Ammon's horn (tissue), 1 donor: ENCODE measurements at regions not wholly inside any gene's neighbourhood (a gene's known extent, or its start where the extent isn't known, plus 50 kb on each side); places are given as distances from the start of the nearest gene placed in this dataset.
A peak's percentile ranks its signal among the peaks of the same experiment; 100 is the strongest.

Experiments
- DNase-seq: peaks from one replicate; pipeline ENCODE4 v3.0.0-alpha.2; 2016; ENCODE audit warnings: low spot score

DNA sequence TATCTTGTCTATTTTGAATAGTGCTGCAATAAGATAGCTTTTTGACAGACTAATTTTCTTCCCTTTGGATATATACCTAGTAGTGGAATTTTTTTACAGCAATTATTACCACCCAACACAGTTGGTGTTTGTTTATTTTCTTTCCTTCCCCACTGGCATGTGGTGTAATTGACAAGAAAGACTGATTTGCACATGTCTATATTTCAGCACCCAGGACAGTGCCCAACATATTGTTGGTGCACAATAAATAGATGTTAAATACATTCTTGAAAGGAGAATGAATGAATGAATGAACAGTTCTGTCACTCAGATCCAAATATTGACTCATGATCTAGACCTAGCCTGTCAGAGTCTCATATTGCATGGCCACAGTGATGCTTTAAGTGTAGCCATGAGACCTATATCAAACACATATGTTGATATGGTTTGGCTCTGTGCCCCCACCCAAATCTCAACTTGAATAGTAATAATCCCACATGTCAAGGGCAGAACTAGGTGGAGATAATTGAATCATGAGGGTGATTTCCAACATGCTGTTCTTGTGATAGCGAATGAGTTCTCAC lies 538.2 kb downstream of the NYAP2 start:
- no peak for DNase-seq

DNA sequence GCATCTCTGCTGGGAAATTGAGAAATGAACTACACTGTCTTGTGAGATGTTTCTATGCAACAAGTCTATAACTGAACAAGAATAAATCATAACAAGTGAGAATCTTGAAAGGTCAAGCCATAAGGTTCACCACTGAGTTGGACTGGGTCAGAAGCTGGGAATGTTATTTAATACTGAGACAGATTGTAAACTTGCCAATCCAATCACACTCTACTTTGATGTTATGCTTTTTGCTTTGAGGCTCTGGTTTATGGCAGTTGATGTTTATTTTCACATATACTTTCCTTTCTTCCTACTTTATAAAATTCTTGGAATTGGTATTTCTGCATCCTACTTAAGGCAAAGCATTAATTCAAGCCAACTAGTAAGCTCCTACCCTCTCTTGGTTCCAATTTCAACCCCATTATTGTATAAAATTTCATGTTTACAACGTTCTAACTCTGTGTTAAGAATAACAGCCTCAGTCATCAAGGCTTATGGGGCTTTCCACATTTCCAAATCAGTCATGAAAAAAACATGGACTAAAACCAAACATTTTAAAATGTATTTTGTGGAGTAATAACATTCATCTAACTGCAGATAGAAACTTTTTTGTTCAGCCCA lies 533.4 kb downstream of the NYAP2 start:
- DNase-seq, result no peak

DNA sequence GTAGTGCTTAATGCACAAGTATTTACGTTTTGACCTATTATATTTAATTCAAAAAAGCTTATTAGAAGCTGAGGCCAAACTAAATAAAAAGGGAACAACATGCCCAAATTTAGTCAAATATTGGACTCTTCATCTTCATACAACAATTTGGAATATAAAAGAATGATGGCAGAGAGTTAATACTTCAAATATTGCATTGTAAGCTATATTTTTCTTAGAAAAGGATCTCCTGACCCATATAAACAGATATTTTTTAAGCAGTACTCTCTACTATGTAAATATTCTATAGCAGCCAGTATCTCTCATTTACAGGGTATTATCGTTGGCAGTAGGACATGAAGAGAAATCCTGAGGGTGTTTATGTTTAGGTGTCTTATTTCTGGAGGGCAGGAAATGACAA lies 531.2 kb downstream of the NYAP2 start:
- DNase-seq, result no peak

DNA sequence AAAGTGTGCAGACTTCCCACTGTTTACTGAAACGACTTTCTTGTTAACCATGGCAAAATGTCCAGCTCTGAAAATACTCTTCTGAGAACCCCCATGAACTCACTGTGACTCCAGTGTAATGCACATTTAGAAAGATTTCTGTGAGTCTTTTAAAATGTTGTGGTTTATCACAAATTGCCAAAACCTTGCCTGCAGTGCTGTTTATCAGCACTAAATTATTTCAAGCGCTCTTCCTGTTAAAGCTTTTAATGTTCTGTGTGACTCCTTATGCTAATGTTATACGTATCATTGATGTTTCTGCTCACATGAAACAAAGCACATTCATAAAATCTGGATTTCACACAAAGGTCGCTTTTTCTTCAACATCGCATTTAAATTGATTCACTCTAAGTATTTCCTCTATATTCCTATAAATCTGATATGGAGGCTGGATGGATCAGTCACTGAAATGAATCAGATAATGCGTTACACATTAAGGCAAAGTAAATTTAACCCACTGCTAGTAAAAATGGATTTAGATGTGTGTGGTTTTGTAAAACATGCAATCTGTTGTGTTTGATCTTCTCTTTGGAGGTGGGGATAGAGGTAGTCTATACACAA lies 521.2 kb downstream of the NYAP2 start:
- no peak for DNase-seq

DNA sequence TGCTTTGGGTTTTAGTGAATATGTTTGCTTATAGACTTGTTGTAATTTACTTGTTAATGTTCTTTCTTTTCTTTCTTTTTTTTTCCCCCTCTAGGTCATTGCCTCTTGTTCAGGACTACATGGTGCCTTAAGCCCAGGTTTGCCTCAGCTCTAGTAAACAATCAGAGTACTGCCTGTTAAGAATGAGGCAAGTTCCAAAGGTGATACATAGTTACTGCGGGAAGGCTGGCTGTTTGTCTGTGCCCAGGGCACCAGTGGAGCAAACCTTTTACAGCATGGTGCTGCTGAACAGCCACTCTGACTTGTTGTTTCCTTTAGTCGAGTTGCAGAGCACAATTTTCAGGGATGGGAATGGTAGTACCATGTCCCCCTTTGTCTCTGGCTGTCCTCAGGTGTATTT lies 517.2 kb downstream of the NYAP2 start:
- DNase-seq, result no peak

DNA sequence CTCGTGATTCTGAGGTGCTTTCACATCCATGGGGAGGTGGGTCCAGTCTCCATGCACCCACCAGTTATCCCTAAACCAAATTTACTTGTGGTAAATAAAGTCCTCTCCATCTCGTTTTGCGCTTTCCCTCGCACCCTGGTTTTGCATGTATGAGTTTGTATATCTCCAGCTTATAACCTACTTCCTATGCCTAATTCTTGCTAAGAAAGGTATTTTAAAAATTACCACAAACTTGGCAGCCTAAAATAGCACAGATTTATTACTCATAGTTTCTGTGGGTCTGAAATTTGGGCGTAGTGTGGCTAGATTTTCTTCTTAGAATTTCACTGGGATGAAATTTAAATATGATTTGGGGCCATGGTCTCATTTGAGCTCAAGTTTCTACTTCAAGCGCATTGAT lies 511.5 kb downstream of the NYAP2 start:
- no peak for DNase-seq

DNA sequence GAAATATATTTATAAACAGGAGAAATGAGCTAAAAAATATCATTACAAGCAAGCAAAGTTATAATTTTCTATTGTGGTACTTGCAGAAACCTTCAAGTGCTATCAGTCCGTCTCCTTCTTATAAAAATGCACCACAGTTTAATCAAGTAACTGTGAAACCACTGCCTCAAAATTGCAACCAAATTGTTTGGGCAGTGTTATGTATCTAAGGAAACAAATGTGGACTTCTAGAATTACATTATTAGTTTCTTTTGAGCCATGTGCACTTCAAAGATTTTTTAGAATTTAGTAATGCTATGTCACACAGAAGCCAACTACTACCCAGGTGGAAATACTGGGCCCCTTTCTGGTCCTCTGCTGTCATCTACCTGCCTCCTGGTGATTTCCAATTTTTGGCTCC lies 495.6 kb downstream of the NYAP2 start:
- DNase-seq, result no peak

DNA sequence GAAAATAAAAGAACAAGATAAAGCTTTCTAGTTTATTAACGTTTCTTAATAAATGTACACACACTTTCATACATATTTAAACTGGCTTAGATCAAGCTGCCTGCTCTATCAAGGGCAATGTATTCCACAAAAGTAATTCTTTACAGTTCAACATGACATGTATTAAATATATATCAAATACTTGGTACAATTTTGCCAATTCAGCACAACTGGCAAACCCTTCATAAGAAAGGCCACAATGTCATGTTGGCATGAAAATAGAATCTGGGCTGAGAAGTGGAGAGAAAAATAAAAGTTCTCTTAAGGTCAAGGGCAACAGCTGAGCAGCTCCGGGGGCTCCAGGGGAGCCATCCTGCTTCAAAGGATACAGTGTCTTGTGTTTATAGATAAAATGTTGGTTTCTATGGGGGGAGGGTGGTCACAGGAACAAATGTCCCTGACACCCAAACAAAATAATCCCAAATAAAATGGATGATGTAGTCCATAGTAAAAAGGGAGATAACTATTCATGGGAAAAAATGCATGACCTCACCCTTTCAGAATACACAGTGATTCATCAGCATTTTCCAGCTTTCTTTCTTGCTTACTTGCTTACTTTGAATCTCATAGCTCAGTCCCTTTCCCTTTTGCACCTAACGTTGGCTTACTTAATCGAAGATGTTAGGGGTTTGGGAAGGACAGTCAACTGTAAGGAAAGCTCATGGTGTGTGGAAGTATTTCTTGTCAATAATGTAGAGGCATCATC lies 494.9 kb downstream of the NYAP2 start:
- DNase-seq, result no peak

DNA sequence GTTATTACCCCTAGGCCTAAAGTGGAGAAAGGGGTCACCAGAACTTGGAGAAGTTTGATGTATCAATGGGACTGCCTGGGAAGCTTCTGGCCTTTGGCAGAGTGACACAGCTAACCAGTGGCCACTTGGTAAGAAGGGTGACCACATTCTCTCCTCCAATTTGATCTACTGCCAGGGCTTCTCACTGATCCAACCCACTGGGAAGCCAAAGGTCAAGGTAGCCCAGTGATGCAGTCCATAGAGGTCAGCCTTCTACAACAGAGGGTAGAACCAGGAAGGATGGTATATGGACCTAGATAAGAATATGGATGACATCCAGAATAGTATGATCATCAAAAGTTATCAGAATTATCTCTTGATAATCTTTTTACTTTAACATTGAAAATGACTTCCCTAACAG lies 493.6 kb downstream of the NYAP2 start:
- DNase-seq, result no peak

DNA sequence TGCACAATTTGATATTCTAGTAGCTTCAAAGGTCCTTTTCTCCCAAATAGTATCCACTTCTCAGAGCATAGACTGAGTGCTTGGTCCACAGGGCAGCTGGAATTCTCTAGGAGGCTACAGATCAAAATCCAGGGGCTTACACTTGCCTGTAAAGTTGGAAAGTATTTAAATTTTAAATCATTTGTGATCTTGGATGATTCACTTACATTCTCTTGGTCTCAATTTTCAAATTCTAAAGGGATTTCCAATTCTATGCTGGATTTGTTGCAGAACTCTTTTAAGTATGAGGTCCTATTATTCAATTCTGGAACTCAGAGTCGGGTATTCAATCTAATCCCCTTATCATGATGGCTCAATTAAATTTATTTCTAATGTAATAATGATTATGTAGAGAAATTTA lies 492.3 kb downstream of the NYAP2 start:
- no peak for DNase-seq

DNA sequence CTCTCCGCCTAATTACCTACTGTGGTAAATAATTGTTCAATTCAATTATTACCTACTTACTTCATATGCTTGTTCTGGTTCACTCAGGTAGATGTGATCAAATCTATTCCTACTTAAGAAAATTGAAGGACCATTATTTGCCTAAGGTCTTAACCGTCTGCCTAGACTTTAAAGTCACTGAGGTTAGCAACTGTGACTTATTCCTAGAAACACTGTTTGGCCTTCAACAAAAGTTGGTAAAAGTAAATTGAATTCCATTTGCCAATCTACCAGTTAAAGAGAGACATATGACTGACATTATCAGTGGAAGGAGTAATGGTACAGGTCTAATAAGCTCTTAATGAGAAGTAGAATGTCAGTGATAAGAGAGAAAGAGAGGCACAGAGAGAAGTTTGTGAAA lies 491.5 kb downstream of the NYAP2 start:
- no peak for DNase-seq

DNA sequence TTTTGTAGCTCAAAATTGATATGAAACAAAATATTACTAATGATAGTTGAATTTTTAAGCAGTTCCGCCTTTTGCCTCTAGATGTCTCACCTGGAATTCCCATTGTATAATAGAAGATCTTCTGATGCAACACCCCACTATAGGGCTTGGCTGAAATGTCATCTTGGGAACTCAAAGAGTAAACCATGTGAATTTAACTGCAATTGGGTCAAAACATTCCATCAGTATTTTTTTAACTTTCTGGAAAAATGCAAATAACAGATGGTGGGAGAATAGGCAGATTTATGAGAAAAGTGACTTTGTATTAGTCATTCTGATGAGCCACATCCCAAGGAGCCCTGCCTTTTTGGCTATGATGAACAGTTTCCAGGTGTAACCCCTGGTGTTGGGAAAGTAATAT lies 489.9 kb downstream of the NYAP2 start:
- peak; percentile 31 for DNase-seq

DNA sequence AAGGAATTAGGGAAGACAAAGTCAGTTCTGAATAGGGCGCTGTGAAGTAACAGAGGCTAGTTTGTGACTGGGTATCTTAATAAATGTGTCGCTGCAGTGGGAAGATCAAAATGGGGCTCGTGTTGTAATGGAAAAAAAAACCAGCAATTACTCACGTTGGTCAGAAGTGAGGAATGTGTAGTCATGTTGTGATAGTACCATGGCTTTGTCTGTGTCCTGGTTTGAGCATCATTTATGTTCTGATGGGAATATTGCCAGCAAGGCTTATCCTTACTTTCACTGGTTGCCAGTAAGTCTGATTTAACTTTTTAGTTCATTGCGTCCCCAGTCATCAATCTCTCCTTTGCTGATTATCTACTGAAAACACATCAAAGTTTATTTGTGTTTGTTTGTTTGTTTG lies 467.6 kb downstream of the NYAP2 start:
- no peak for DNase-seq

DNA sequence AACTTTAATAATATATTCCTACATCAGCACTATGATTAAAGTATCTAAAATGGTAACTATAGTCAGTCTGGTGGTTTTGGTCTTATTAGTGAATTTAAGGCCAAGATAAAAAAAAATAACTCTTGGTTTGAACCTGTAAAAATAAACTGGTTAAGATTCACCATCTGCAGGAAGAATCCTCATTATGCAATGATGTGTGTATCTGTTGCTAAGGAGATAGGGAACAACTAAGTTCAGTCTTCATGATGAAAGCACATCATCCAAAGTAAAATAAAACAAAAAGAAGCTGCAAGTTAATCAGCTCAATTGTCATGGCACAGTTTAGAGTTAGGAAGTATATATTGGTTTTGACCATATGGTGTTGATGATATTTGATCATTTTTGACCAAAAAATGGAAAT lies 466.0 kb downstream of the NYAP2 start:
- no peak for DNase-seq

DNA sequence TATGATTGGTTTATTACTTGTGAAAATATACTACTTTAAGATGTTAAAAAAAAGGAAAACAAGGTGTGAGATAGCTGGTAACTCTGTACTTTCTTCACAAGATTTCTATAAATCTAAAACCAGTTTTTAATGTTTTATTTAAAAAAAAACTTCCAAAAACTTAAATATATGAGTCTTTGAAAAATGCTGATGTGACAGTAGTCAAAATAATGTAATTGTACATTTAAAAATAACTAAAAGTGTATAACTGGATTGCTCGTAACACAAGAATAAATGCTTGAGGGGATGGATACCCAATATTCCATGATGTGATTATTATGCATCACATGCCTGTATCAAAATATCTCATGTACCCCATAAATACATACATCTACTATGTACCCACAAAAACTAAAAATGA lies 464.9 kb downstream of the NYAP2 start:
- no peak for DNase-seq

DNA sequence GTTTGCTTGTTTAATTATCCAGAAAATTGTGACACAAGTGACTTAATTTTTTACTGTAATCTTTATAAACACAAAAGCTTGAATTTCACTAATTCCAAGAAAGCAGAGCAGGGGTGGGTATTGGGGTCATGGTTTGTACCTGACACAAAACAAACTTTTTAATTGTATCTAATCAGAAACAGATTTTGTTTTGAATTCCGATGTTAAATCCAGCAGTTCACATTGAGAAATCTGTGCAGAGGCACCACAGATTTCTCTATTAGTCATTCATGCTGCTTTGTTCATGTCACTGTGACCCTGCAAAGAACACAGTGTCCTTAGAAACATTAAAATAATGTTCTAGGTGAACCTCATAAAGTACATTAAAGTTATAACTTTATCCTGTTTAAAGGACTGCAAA lies 443.4 kb downstream of the NYAP2 start:
- no peak for DNase-seq

DNA sequence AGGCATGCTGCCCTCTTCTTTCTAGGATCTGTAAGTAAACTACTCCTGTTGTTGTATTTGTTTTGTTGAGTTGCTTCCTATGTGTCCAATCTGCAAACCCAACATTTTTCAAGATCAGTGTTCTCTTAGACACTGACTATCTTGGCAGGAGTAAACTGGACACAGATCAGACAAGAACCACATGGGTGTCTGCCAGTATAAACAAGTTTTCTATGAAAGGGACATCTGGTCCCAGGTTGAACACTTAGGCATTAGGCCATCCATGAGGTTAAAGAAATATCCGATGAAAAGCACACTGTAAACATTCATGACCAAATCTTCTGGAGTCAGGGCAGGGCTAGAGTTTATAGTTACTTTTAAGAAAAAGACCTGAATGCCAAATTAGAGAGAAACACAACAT lies 441.8 kb downstream of the NYAP2 start:
- DNase-seq, result no peak

DNA sequence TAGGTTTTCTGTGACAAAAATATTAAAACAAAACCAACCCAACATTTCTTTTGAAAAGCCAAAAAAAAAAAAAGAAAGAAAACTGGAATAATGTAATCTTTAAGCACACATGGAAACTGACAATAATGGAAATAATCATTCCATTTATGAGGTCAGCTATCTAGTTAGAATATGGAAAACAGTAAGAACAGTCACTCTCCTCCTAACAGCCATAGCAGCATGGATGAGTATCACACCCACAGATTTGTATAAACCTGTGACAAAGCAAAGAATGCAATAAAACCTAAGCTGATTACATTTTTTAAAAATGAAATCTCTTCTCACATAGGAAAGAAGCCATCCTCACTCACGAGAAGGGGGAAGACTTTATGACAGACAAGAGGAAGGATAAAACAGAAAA lies 437.8 kb downstream of the NYAP2 start:
- no peak for DNase-seq

DNA sequence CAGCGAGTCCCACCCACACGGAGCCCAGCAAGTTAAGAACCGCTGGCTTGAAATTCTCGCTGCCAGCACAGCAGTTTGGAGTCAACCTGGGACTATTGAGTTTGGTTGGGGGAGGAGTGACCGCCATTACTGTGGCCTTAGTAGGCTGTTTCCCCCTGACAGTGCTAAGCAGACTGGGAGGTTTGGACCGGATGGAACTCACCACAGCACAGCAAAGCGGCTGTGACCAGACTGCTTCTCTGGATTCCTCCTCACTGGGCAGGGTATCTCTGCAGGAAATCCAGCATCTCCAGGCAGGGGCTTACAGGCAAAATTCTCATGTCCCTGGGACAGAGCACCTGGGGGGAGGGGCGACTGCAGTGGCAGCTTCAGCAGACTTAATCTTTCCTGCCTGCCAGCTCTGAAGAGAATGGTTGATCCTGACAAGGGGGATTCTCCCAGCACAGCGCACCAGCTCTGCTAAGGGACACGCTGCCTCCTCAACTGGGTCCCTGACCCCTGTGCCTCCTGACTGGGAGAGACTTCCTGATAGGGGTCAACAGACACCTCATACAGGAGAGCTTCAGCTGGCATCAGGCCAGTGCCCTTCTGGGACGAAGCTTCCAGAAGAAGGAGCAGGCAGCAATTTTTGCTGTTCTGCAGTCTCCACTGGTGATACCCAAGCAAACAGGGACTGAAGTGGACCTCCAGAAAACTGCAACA lies 425.4 kb downstream of the NYAP2 start:
- DNase-seq, result no peak

DNA sequence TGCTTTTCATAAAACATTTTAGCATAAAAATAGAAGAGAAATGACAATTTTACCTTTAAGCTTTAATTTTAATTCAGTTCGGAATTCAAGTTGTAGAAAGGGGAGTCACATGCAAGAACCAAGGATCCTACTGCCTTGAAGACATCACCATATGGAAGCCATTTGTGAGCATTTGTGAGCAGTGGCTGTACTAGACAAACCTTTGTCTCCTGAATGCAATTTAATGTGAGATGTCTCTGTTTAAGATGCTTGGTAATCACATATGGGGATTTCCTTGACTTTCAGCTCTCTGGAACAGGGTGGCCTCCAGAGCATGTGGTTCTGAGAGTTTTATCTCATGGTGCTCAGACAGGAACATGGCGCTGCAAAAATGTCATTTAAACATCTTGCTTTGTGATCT lies 421.8 kb downstream of the NYAP2 start:
- DNase-seq, result no peak

DNA sequence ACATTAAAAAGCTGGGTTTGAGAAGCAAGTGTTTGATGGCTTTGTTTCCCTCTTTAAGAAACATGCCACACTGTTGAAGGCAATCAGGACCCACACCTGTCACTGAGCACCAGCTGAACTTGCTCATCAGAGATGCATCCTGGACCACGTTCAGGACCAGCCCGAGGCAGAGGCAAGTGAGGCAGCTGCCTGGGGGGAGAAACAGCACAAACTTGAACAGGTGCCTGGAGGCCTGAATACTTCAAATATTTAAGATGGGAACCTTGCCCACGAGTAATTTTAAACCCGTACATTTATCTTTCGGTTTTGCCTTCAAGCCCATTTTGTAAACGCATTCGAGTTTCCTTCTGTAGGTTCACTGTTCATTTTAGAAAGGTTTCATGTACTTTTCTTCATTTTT lies 421.3 kb downstream of the NYAP2 start:
- DNase-seq, result no peak

DNA sequence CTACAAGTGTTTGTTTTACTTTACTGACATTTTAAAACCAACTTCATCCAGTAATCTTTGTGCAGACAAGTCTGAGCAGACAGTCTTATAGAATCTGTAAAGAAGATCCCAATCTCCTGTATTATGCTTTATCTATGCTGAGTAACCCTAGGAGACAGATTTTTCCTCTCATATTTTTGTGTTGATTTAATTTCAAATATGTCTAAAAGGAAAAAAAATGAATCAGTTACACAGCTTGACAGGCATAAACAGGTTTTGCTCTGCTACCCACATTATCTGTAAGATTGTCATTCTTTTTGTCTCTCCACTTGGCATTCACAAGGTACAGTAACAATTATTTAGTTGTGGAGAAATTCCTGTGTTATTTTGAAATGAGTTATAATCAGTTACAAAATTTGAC lies 415.0 kb downstream of the NYAP2 start:
- no peak for DNase-seq

DNA sequence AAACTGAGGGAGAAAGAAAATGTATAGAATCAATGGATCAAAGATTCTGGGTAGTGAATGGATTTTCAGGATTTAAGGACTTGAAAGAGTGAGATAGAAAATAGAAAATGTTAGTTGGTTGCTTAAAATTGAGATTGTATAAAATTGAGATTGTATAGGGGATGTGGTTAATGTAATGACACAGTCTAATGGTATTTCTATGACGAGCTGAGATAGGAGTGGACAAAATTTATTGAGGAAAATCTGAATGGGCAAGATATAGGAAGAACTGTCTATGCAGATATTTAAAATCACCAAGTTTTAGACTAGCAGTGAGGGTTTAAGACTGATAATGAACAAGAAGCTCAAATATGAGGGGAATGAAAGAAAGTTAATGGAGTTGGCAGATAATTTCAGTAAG lies 406.6 kb downstream of the NYAP2 start:
- no peak for DNase-seq
